ENCODE measurements at regions not wholly inside any gene's neighbourhood (a gene's known extent, or its start where the extent isn't known, plus 50 kb on each side); places are given as distances from the start of the nearest gene placed in this dataset.

- H3K27me3 ChIP-seq (ENCODE audit: control insufficient read depth, extremely low read depth, insufficient read depth, low read length) = no peaks in the 10 kb centered on the region
- no peaks in the 10 kb centered on the region for H4K20me1 ChIP-seq (ENCODE audit: control insufficient read depth, extremely low read depth, insufficient read depth, low read length)
- peak overlapping the region; percentile 85 for H3K4me2 ChIP-seq (ENCODE audit: control insufficient read depth, extremely low read depth, insufficient read depth, low read depth, low read length)
- H3K9me1 ChIP-seq (ENCODE audit: control insufficient read depth, extremely low read depth, insufficient read depth, low read length) = no peaks in the 10 kb centered on the region
- TF ChIP-seq, protein P1, sequence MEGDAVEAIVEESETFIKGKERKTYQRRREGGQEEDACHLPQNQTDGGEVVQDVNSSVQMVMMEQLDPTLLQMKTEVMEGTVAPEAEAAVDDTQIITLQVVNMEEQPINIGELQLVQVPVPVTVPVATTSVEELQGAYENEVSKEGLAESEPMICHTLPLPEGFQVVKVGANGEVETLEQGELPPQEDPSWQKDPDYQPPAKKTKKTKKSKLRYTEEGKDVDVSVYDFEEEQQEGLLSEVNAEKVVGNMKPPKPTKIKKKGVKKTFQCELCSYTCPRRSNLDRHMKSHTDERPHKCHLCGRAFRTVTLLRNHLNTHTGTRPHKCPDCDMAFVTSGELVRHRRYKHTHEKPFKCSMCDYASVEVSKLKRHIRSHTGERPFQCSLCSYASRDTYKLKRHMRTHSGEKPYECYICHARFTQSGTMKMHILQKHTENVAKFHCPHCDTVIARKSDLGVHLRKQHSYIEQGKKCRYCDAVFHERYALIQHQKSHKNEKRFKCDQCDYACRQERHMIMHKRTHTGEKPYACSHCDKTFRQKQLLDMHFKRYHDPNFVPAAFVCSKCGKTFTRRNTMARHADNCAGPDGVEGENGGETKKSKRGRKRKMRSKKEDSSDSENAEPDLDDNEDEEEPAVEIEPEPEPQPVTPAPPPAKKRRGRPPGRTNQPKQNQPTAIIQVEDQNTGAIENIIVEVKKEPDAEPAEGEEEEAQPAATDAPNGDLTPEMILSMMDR (optimal IDR thresholded peaks at IDR 0.05 in 1 of 3, IDR thresholded peaks at IDR 0.05 in 1 of 3, conservative IDR thresholded peaks at IDR 0.05 in 1 of 3; ENCODE audit: extremely low read depth in 1 of 3, insufficient read depth in 2 of 3, low read length in 3 of 3) = peak; percentile 15 to 44 (median 43)
- TF ChIP-seq EZH2 (IDR thresholded peaks at IDR 0.05; ENCODE audit: low read length) = no peak
- peak overlapping the region; percentile 89 for H2AFZ ChIP-seq (ENCODE audit: control insufficient read depth, low read length)
- peaks cover 27% of the 10 kb centered on the region for H3K4me1 ChIP-seq (ENCODE audit: control insufficient read depth, extremely low read depth, insufficient read depth, low read length)
- H3K27ac ChIP-seq (ENCODE audit: control insufficient read depth, insufficient read depth, low read length) = peak overlapping the region; percentile 54
- DNase-seq (ENCODE audit: low read depth, low spot score) = no peak
- no peaks in the 10 kb centered on the region for H3K79me2 ChIP-seq (ENCODE audit: control insufficient read depth, insufficient read depth, low read length)
- FAIRE-seq = no peak
- no peaks in the 10 kb centered on the region for H3K9me3 ChIP-seq (ENCODE audit: control insufficient read depth, low read depth, low read length)
- H3K4me3 ChIP-seq (ENCODE audit: control insufficient read depth in 2 of 3, extremely low read depth in 1 of 3, insufficient read depth in 2 of 3, low read depth in 1 of 3, low read length in 3 of 3) = peak overlapping the region; percentile 34 to 66 (median 52)
- dilution Hi-C loops (cut with MboI; ENCODE audit: extremely low pct_ligation_motif_present, low sequenced_read_pairs) = no loop called here
- H3K9ac ChIP-seq (ENCODE audit: control insufficient read depth, extremely low read depth, insufficient read depth, low read length) = peak overlapping the region; percentile 76
- H3K36me3 ChIP-seq (ENCODE audit: control insufficient read depth in 2 of 2, extremely low read depth in 1 of 2, insufficient read depth in 2 of 2, low read length in 2 of 2) = no peaks in the 10 kb centered on the region
Observed at GRCh38 chr14:34059925-34060650, 109.2 kb upstream of the EGLN3 start.

DNA sequence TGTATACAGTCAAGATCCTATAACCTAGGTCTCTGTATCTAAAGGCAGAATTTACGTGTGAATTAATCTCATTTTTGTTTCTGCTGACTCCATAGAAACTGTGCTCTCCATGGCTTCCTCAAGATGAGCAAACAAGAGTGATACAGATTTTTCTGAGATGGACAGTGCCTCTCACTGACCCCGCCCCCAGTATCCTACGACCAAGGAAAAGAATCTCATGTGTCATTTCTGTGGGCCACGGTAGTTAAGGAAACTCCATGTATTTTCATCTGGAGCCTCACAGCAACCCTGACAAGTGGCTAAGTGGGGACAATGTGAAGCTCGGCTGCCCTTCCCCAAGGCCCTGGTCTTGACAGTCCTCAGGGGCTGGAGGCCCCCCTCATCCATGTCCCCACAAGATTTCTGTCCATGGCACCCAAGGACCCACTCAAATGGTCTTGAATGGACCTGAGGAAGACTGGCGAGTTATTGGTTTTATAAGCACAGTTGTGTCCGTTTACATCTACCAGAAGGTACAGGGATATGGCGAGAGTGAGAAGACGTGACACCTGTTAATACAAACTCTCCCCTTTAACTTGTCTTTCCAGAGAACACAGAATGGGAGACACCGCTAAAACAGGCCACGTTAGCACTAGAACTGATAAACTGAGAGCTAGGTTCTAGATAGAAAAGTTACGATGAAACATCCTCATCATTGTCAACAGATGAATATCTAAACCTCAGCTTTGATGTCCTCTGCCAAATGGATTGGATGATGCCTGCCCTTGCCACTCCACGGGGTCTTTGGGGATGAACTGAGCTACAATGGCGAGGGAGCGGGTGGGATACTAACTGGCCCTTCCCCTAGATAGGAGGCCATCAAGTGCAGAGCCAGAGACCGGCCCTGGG lies 108.4 kb upstream of the EGLN3 start:
- Histone ChIP-seq H3K27me3 (ENCODE audit: control insufficient read depth, extremely low read depth, insufficient read depth, low read length) (no peaks in the 10 kb centered on the region), H3K9ac (ENCODE audit: control insufficient read depth, extremely low read depth, insufficient read depth, low read length) (peak overlapping the region; percentile 76), H3K4me1 (ENCODE audit: control insufficient read depth, extremely low read depth, insufficient read depth, low read length) (peaks cover 22% of the 10 kb centered on the region), H4K20me1 (ENCODE audit: control insufficient read depth, extremely low read depth, insufficient read depth, low read length) (no peaks in the 10 kb centered on the region), H3K27ac (ENCODE audit: control insufficient read depth, insufficient read depth, low read length) (peak overlapping the region; percentile 54), H2AFZ (ENCODE audit: control insufficient read depth, low read length) (peak overlapping the region; percentile 76), H3K4me2 (ENCODE audit: control insufficient read depth, extremely low read depth, insufficient read depth, low read depth, low read length) (peak overlapping the region; percentile 85), H3K9me1 (ENCODE audit: control insufficient read depth, extremely low read depth, insufficient read depth, low read length) (no peaks in the 10 kb centered on the region), H3K4me3 (ENCODE audit: control insufficient read depth in 2 of 3, extremely low read depth in 1 of 3, insufficient read depth in 2 of 3, low read depth in 1 of 3, low read length in 3 of 3) (peak overlapping the region; percentile 23 to 66 (median 52)), H3K9me3 (ENCODE audit: control insufficient read depth, low read depth, low read length) (no peaks in the 10 kb centered on the region), H3K36me3 (ENCODE audit: control insufficient read depth in 2 of 2, extremely low read depth in 1 of 2, insufficient read depth in 2 of 2, low read length in 2 of 2) (no peaks in the 10 kb centered on the region), H3K79me2 (ENCODE audit: control insufficient read depth, insufficient read depth, low read length) (no peaks in the 10 kb centered on the region)
- FAIRE-seq (no peak), DNase-seq (ENCODE audit: low read depth, low spot score) (no peak)
- dilution Hi-C loops (cut with MboI; ENCODE audit: extremely low pct_ligation_motif_present, low sequenced_read_pairs) = no loop called here
- TF ChIP-seq, protein P1 (optimal IDR thresholded peaks at IDR 0.05 in 1 of 3, IDR thresholded peaks at IDR 0.05 in 1 of 3, conservative IDR thresholded peaks at IDR 0.05 in 1 of 3; ENCODE audit: extremely low read depth in 1 of 3, insufficient read depth in 2 of 3, low read length in 3 of 3) = no peak
- TF ChIP-seq EZH2 (IDR thresholded peaks at IDR 0.05; ENCODE audit: low read length) = no peak

Measured in keratinocyte (primary cell).